Natural killer cell treated with Interleukin-12 subunit alpha and Interleukin-12 subunit beta and Interleukin-15 and Interleukin-18, amount 100 ng/mL, for 72 hours (primary cell): ENCODE measurements at regions not wholly inside any gene's neighbourhood (a gene's known extent, or its start where the extent isn't known, plus 50 kb on each side); places are given as distances from the start of the nearest gene placed in this dataset.
"Not testable (repeated sequence)": the region's sequence is repeated elsewhere in the genome, so short reads cannot be mapped to it uniquely, and the experiment has no call there.

Source experiments
- ATAC-seq, 2 donors: fragments of 150-1000 bp; cut with Tn5 transposase in 1 of 2; sonication (Bioruptor Pico), chemical (Tn5 transposase) in 1 of 2; 2 replicates each; pipeline ENCODE4 v1.10.0; 2021
- DNase-seq: peaks from one replicate; pipeline ENCODE4 v3.0.0; 2022; ENCODE audit warnings: low spot score
- H3K27ac Mint-ChIP-seq, 2 donors: 1 replicate in 1 of 2; 2 replicates in 1 of 2; pipeline ENCODE4 v1.8.0; 2022; ENCODE audit warnings: mixed read lengths in 2 of 2, mild to moderate bottlenecking in 1 of 2, moderate library complexity in 1 of 2
- H3K27me3 Mint-ChIP-seq, 2 donors: 1 replicate in 1 of 2; 2 replicates in 1 of 2; pipeline ENCODE4 v1.8.0; 2022; ENCODE audit warnings: mixed read lengths in 2 of 2
- H3K36me3 Mint-ChIP-seq: one replicate; pipeline ENCODE4 v1.8.0; 2022; ENCODE audit warnings: mixed read lengths
- H3K4me1 Mint-ChIP-seq, 2 donors: 1 replicate in 1 of 2; 2 replicates in 1 of 2; pipeline ENCODE4 v1.8.0; 2022; ENCODE audit warnings: low read depth in 2 of 2, mixed read lengths in 2 of 2, mild to moderate bottlenecking in 1 of 2
- H3K4me3 Mint-ChIP-seq: one replicate; pipeline ENCODE4 v1.8.0; 2022; ENCODE audit warnings: mixed read lengths
- H3K9me3 Mint-ChIP-seq: 2 replicates; pipeline ENCODE4 v1.8.0; 2022; ENCODE audit warnings: mixed read lengths

DNA sequence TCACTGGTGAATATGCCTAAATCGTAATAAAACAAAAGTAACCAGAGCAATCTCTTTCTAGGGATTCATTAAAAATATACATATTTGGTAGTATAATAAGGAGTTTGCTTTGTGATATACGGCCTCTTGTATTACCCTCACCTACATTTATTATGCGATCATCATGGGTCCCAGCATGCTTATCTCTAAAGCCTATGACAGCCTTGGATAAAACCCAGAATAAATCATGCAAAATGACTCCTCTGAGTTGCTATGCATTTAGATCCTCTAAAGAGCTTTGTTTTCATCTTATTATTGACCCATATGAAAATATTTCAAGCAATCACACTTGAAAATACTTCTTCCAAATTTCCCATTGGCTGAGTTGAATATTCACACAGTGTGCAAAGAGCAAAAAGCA, 432.3 kb downstream of the SUCLG1 start:
- H3K36me3 Mint-ChIP-seq = no peaks in the 10 kb centered on the region
- no peak for DNase-seq
- ATAC-seq = no peak
- H3K4me1 Mint-ChIP-seq = no peaks in the 10 kb centered on the region
- no peaks in the 10 kb centered on the region for H3K9me3 Mint-ChIP-seq
- no peak overlapping the region for H3K27ac Mint-ChIP-seq
- H3K4me3 Mint-ChIP-seq = no peak overlapping the region
- no peaks in the 10 kb centered on the region for H3K27me3 Mint-ChIP-seq

DNA sequence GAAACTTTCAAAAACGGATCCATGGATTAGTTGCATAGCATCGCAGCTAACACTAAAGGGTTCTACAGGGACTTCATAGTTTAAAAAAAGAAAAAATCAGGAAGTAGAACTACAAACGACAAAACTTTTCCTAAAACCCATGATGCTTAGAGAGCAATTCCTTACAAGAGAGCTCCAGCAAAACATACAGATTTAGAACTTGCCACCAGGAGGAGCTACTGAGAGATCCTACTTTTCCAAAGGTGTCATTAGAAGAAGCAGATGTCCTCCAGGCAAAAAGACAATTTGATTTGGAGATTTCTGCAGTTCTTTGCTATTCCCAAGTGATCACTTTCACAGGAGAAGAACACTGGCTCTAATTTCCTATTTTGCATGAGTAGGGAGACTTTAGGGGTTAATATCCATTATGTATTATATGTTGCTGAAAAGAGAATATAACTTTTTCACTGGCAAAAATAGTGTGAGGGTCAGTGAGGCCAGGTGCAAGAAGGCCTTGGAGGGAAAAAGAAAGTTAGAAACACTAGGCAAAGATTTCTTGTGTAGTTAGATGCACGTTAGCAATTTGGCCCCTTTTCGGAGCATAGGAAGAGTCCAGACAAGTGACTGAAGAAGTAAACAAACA, 436.2 kb downstream of the SUCLG1 start:
- H3K9me3 Mint-ChIP-seq = no peaks in the 10 kb centered on the region
- peaks cover 0 to 2% of the 10 kb centered on the region in 2 donors for H3K27me3 Mint-ChIP-seq
- no peaks in the 10 kb centered on the region for H3K36me3 Mint-ChIP-seq
- H3K4me3 Mint-ChIP-seq = no peak overlapping the region
- ATAC-seq = no peak
- no peak overlapping the region for H3K27ac Mint-ChIP-seq
- H3K4me1 Mint-ChIP-seq = no peaks in the 10 kb centered on the region
- no peak for DNase-seq

DNA sequence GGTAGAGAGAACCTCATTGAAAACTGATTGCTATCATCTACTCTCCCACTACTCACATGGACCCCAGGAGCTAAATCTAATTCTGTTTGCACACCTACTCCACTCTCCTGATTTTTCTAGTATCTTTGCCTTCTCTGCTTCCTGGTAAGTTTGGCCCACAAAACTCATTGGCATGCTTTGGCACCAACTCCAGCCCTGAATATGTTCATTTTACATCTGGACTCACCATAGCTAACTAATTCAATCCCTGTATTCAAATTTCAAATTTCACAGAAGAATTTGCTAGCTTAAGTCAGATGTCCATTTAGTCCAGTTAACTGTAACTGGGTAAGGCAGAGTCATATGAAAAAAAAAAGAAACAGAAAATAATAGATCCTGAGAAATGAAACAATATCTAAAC, 442.1 kb downstream of the SUCLG1 start:
- Mint-ChIP-seq H3K36me3 (no peaks in the 10 kb centered on the region), H3K27me3 (peaks cover 0 to 2% of the 10 kb centered on the region in 2 donors), H3K27ac (no peak overlapping the region), H3K9me3 (no peaks in the 10 kb centered on the region), H3K4me3 (no peak overlapping the region), H3K4me1 (no peaks in the 10 kb centered on the region)
- DNase-seq = no peak
- ATAC-seq = no peak

DNA sequence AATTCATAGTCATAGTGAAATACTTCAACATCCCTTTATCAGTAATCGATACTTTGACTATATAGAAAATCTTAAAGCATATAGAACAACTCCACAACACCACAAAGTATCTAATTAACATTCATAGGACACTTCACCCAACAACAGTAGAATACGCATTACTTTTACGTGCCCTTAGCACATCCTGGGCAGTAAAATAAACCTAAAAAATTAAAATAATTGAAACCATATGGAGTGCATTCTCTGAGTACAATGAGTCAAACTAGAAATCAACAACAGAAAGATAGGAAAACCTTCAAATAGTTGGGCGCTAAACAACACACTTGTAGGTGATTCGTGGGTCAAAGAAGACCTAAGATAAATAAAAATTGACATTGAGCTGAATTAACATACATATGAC, 442.9 kb downstream of the SUCLG1 start:
- Mint-ChIP-seq H3K27me3 (peaks cover 0 to 2% of the 10 kb centered on the region in 2 donors), H3K4me3 (no peak overlapping the region), H3K9me3 (no peaks in the 10 kb centered on the region), H3K27ac (no peak overlapping the region), H3K4me1 (no peaks in the 10 kb centered on the region), H3K36me3 (no peaks in the 10 kb centered on the region)
- DNase-seq (no peak), ATAC-seq (no peak)

DNA sequence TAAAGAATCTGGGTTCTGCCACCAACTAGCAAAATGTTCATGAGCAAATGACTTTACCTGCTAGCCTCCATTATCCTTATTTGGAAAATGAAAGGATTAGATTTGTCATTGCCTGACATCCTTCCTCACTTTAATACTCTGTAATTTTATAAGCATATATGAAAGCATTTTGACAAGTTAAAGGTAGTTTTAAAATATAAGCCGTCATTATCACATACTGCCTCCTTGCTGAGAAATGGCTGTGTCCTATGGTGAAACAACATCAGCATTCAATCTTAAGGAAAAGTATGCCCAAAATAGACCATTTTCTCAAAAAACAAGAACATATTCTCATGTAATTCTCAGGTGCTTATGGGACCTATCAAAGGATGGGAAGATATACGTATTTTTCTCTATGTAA, 461.2 kb downstream of the SUCLG1 start:
- H3K4me1 Mint-ChIP-seq = no peaks in the 10 kb centered on the region
- H3K27me3 Mint-ChIP-seq = no peaks in the 10 kb centered on the region
- H3K4me3 Mint-ChIP-seq = no peak overlapping the region
- DNase-seq = no peak
- peaks cover 3% of the 10 kb centered on the region for H3K9me3 Mint-ChIP-seq
- ATAC-seq = no peak
- no peaks in the 10 kb centered on the region for H3K36me3 Mint-ChIP-seq
- no peak overlapping the region for H3K27ac Mint-ChIP-seq

DNA sequence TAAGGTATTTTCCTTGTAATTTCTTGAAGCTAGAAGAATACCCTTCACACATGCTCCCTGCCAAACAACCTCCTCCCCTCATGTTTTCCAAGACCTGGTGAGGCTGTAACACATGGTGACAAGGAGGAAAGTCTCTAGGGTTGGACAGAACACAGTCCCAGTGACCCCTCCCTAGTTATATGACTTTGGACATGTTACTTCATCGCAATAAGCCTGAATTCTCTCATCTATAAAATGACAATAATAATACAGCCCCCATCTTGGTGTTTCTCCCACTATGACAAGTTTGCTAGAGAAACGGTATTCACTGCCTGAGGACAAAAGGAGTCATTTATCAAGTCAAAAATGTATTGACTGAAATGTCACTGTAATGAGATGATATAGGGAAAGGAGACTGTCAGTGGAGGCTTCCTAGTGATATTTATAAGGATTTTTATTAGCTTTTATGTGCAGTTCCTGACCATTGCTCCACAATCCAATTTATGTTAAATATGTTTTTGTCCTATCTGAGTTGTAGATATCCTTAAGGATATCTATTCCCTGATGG, 464.4 kb downstream of the SUCLG1 start:
- no peak overlapping the region for H3K27ac Mint-ChIP-seq
- no peaks in the 10 kb centered on the region for H3K9me3 Mint-ChIP-seq
- DNase-seq (no peak), ATAC-seq (no peak)
- H3K4me1 Mint-ChIP-seq = no peaks in the 10 kb centered on the region
- H3K4me3 Mint-ChIP-seq = no peak overlapping the region
- no peaks in the 10 kb centered on the region for H3K36me3 Mint-ChIP-seq
- no peaks in the 10 kb centered on the region for H3K27me3 Mint-ChIP-seq

DNA sequence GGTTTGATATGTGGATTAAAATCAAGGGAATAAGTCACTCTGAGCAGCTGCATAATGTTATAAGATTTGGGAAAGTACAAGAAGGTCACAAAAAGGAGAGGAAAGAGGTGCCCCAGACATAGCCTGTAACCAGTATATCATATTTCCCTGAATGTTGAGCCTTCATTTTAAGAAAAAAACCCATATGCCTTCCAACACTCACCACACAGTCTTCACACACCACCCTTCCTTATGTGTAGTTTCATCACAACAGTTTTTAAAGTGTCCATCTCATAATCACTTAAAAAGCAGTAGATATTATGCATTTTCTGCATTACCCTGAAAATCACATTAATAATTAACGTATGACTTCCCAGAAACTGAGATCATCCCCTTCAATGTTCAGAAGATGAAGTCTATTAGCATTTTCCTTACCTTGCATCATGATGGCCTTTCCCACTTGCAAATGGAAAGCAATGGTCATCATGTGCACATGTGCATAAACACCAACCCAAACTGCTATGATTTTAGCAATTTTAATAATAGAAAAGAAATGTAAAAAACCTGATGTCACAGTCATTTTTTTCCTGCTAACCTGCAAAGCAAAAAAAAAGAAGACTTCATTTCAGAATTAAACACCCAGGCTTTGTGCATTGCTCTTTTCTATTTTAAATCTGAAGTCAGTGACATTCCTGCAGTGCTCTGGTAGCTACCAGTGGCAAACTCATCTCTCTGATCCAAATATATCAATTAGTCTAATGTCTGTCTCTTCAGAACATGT, 465.0 kb downstream of the SUCLG1 start:
- Mint-ChIP-seq H3K9me3 (no peaks in the 10 kb centered on the region), H3K27ac (no peak overlapping the region), H3K4me1 (no peaks in the 10 kb centered on the region), H3K4me3 (no peak overlapping the region), H3K36me3 (no peaks in the 10 kb centered on the region), H3K27me3 (no peaks in the 10 kb centered on the region)
- no peak for ATAC-seq
- DNase-seq = no peak

DNA sequence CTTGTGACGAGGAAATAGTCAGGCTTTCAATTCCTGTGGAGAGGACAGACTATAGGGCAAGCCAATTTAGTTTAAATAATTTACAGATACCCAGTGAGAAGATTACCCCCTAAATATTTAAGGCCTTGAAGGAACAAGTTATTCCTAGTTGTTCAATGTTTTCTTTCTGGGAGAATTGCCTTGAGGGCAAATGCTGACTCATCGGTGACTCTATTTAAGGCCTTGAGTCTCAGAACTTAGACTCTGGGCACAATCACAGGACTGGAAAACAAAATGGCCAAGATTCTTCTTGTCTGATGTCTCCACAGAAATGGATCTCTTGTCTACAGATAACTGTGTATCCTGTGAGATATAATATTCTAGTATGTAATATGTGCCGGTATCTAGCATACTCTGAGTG, 467.1 kb downstream of the SUCLG1 start:
- Mint-ChIP-seq H3K27me3 (no peaks in the 10 kb centered on the region), H3K27ac (no peak overlapping the region), H3K9me3 (no peaks in the 10 kb centered on the region), H3K36me3 (no peaks in the 10 kb centered on the region), H3K4me1 (no peaks in the 10 kb centered on the region), H3K4me3 (no peak overlapping the region)
- ATAC-seq = no peak
- DNase-seq = no peak

DNA sequence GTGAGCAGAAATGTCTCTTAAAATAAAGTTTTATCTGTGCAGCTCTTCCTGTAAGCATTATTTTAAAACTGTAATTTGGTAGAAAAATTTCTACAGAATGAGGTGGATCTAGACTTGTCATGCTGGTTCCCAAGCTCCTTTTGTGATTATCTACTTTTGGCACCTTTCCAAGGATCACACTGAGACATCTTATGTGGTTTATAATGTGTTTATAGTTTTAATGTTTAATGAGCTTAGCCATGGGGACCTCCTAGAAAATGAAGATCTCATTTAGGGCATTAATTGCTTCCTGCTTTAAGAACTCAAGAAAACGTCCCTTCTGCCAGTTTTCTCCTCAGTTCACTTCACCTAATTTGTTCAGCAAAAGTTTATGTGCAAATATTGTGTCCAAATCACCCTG, 468.4 kb downstream of the SUCLG1 start:
- Mint-ChIP-seq H3K4me3 (no peak overlapping the region), H3K27me3 (no peaks in the 10 kb centered on the region), H3K27ac (no peak overlapping the region), H3K9me3 (peaks cover 5% of the 10 kb centered on the region), H3K4me1 (no peaks in the 10 kb centered on the region), H3K36me3 (no peaks in the 10 kb centered on the region)
- DNase-seq (no peak), ATAC-seq (no peak)

DNA sequence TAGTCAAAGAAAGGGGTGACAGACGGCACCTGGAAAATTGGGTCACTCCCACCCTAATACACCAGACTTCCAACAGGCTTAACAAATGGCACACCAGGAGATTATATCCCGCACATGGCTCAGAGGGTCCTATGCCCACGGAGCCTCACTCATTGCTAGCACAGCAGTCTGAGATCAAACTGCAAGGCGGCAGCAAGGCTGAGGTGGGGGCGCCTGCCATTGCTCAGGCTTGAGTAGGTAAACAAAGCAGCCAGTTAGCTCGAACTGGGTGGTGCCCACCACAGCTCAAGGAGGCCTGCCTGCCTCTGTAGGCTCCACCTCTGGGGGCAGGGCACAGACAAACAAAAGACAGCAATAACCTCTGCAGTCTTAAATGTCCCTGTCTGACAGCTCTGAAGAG, 482.5 kb downstream of the SUCLG1 start:
- not testable (repeated sequence) for H3K4me1 Mint-ChIP-seq, DNase-seq, H3K9me3 Mint-ChIP-seq, H3K4me3 Mint-ChIP-seq, H3K27ac Mint-ChIP-seq, ATAC-seq, H3K27me3 Mint-ChIP-seq, H3K36me3 Mint-ChIP-seq

DNA sequence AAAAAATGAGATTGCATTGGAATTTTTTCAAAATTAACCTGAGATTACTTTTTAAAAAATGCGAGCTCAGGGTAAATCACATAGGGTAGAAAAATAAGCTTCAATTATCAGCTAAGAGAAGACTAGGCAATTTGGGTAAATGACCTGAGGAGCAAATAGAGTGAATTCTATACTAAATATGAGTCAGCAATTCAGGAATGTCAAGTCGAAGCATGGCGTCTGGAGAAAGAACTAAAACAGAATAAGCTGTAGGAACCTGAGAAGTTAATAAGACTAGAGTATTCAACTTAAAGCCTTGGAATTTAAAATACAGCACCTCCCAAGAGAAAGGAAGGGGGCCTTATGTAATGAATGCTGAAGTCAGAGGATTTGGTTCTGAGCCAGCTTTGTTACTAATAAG, 487.0 kb downstream of the SUCLG1 start:
- ATAC-seq = no peak
- Mint-ChIP-seq H3K27ac (no peak overlapping the region), H3K9me3 (peaks cover 7% of the 10 kb centered on the region), H3K36me3 (no peaks in the 10 kb centered on the region), H3K27me3 (peaks cover 0 to 11% of the 10 kb centered on the region in 2 donors), H3K4me3 (no peak overlapping the region), H3K4me1 (no peaks in the 10 kb centered on the region)
- DNase-seq = no peak

DNA sequence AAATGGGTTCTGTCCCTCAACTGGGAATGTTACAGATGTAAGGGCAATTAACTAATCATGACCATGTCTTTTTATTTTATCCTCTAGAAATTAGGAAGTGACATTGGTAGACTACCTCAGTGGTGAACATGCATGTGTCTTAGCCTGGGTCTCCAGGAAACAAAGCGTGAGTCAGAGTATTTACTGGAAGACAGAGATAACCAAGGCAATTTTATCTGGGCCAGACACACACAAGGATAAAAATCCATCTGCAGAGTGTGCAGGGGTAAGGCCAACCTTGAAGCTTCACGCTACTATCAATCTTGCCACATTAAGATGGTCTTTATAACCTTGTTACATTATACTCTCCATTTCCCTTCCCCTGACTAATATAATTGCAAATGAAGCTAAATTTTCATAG, 487.5 kb downstream of the SUCLG1 start:
- ATAC-seq (no peak), DNase-seq (no peak)
- H3K36me3 Mint-ChIP-seq = no peaks in the 10 kb centered on the region
- no peaks in the 10 kb centered on the region for H3K4me1 Mint-ChIP-seq
- H3K27ac Mint-ChIP-seq = no peak overlapping the region
- H3K9me3 Mint-ChIP-seq = peaks cover 7% of the 10 kb centered on the region
- H3K4me3 Mint-ChIP-seq = no peak overlapping the region
- peaks cover 0 to 11% of the 10 kb centered on the region in 2 donors for H3K27me3 Mint-ChIP-seq

DNA sequence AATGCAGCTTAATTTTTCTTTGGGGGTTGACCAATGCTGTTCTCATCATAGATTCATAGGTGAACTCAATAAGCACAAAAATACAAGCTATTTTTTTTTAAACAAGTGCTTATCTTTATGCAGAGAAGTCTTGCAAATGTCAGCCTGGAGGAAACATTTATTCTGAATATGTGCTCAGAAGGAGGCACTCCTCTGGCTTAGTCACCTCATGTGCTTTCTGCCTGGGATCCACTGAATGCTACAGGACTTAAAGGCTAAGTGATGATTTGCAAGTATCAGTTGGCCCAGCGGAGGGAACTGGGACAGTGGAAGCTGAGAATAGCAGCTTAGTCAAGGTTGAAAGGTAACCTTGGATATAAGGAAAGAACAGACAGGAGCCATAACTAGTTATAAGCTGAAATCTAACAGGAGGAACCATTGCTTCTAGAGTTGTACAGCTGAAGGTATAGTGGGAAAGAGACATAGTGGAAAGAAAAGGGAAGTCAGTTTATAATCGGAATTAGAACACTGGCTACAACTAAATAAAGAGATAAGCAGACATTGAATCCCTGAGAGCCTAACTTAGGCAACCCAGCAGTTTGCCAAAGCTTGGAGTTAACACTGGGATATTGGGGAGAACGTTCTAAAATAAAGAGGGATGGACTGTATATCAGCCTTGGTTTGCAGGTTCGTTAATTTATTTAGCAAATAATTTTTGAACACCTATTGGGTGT, 488.7 kb downstream of the SUCLG1 start:
- no peak overlapping the region for H3K4me3 Mint-ChIP-seq
- peaks cover 0 to 11% of the 10 kb centered on the region in 2 donors for H3K27me3 Mint-ChIP-seq
- H3K9me3 Mint-ChIP-seq = peaks cover 3% of the 10 kb centered on the region
- no peaks in the 10 kb centered on the region for H3K4me1 Mint-ChIP-seq
- no peak overlapping the region for H3K27ac Mint-ChIP-seq
- DNase-seq (no peak), ATAC-seq (no peak)
- no peaks in the 10 kb centered on the region for H3K36me3 Mint-ChIP-seq

DNA sequence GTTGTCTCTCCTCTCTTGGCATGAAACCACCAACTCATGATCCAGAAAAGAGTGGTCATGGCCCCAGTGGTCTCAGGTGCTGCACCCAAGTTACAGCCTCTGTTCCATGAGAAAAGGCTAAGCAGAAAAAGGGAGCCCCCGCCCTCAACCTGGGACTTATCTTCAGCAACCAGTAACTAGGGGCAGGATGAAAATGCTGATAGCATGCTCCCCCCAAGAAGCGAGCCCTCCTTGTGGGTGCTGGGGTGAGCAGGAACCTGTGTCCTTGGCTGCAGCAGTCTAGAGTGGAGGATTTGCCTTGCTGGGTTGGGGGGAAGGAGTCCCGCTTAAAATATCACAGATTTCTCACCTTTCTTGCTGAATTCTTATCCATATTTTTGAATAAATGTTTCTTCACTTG, 490.0 kb downstream of the SUCLG1 start:
- Mint-ChIP-seq H3K4me3 (no peak overlapping the region), H3K36me3 (no peaks in the 10 kb centered on the region), H3K27ac (no peak overlapping the region), H3K27me3 (peaks cover 0 to 11% of the 10 kb centered on the region in 2 donors), H3K4me1 (no peaks in the 10 kb centered on the region), H3K9me3 (no peaks in the 10 kb centered on the region)
- ATAC-seq (no peak), DNase-seq (no peak)
